K562 (cell line): ENCODE measurements at regions not wholly inside any gene's neighbourhood (a gene's known extent, or its start where the extent isn't known, plus 50 kb on each side); places are given as distances from the start of the nearest gene placed in this dataset.
A peak's percentile ranks its signal among the peaks of the same experiment; 100 is the strongest.

ENCODE experiments used
- ATAC-seq: fragments of 200-7000 bp; cut with Tn5 transposase; 3 replicates; pipeline ENCODE4 v1.9.1; 2020; ENCODE audit warnings: moderate library complexity
- BruUV-seq: library from RNA; stranded (reverse); fragments of 400-500 nt; replicated peaks from 2 replicates; lab custom pipeline; 2021; lab: Mats Ljungman, UMichigan
- CTCF ChIA-PET: fragments of 300-600 bp; formaldehyde crosslinking; extraction: SDS; loops from one replicate; lab custom pipeline; 2021; ENCODE audit warnings: low intra/inter-chr PET ratio; lab: Yijun Ruan, JAX
- POLR2A ChIA-PET: fragments of 300-600, 350-650 bp; sonication (Branson Sonifier 250); formaldehyde crosslinking; extraction: SDS; loops from one replicate; lab custom pipeline; 2021; ENCODE audit warnings: antibody characterized with exemption, inconsistent platforms; lab: Yijun Ruan, JAX
- DNase-seq, 4 experiments: peaks; one replicate each; pipeline versions ENCODE4 v3.0.0 to v3.0.0-alpha.2; 2011 to 2018; ENCODE audit warnings: low spot score in 3 of 4, mixed read lengths in 3 of 4; ENCODE audit errors: extremely low read depth in 1 of 4
- FAIRE-seq: peaks from 2 replicates; lab custom pipeline; 2011; peaks lifted over from hg19 to GRCh38; lab: Jason Lieb, UNC
- H2AFZ ChIP-seq: 2 replicates; pipeline ENCODE4 v1.6.0; 2011; ENCODE audit warnings: low read depth, low read length, control low read depth, inconsistent platforms
- H3K27ac ChIP-seq: fragments of 200-600 bp; 3 replicates; pipeline ENCODE4 v1.8.0; 2011; ENCODE audit warnings: low read depth, mild to moderate bottlenecking, control low read depth, inconsistent platforms, low read length, moderate library complexity, mixed read lengths; ENCODE audit errors: extremely low read depth
- H3K27me3 ChIP-seq, 2 experiments: fragments of 300-600 bp in 1 of 2; 2 replicates in 1 of 2; 3 replicates in 1 of 2; pipeline versions ENCODE4 v1.6.0 to v1.8.0; 2011; ENCODE audit warnings: inconsistent platforms in 2 of 2, low read length in 2 of 2, mild to moderate bottlenecking in 1 of 2, mixed read lengths in 1 of 2, moderate library complexity in 1 of 2; ENCODE audit not compliant: control insufficient read depth in 2 of 2, insufficient read depth in 2 of 2
- H3K36me3 ChIP-seq: fragments of 300-600 bp; 3 replicates; pipeline ENCODE4 v1.8.0; 2011; ENCODE audit warnings: mild to moderate bottlenecking, low read length, inconsistent platforms; ENCODE audit not compliant: control insufficient read depth, insufficient read depth
- H3K4me1 ChIP-seq, 2 experiments: fragments of 200-600 bp in 1 of 2; replicated peaks in 1 of 2; 2 replicates in 1 of 2; 3 replicates in 1 of 2; pipeline versions ENCODE4 v1.5.1 to v1.8.0; 2011; ENCODE audit warnings: inconsistent platforms in 2 of 2, low read length in 2 of 2, mild to moderate bottlenecking in 1 of 2, mixed read lengths in 1 of 2, moderate library complexity in 1 of 2; ENCODE audit not compliant: control insufficient read depth in 2 of 2, insufficient read depth in 2 of 2
- H3K4me2 ChIP-seq: 2 replicates; pipeline ENCODE4 v1.6.1; 2011; ENCODE audit warnings: low read length, control low read depth, inconsistent platforms, mixed read lengths; ENCODE audit not compliant: insufficient read depth
- H3K4me3 ChIP-seq: fragments of 200-600 bp; sonication (generic), shearing (Covaris generic); 2 replicates; pipeline ENCODE4 v1.5.1; 2016; ENCODE audit warnings: control low read depth, inconsistent platforms
- H3K79me2 ChIP-seq: fragments of 200-600 bp; 3 replicates; pipeline ENCODE4 v1.8.0; 2011; ENCODE audit warnings: low read length, inconsistent platforms; ENCODE audit not compliant: control insufficient read depth, insufficient read depth
- H3K9ac ChIP-seq, 2 experiments: 2 replicates each; pipeline versions ENCODE4 v1.6.0 to v1.6.1; 2011; ENCODE audit warnings: low read depth in 2 of 2, low read length in 2 of 2, control low read depth in 1 of 2, inconsistent platforms in 1 of 2, mild to moderate bottlenecking in 1 of 2, mixed read lengths in 1 of 2; ENCODE audit not compliant: insufficient read depth in 1 of 2
- H3K9me1 ChIP-seq: one replicate; pipeline ENCODE4 v1.6.0; 2011; ENCODE audit warnings: inconsistent platforms, mild to moderate bottlenecking, low read length, moderate library complexity; ENCODE audit not compliant: control insufficient read depth, insufficient read depth
- H3K9me3 ChIP-seq: replicated peaks from 2 replicates; pipeline ENCODE4 v1.5.1; 2011; ENCODE audit warnings: low read depth, low read length, inconsistent platforms; ENCODE audit not compliant: control insufficient read depth, insufficient read depth
- H4K20me1 ChIP-seq: replicated peaks from 2 replicates; pipeline ENCODE4 v1.6.1; 2011; ENCODE audit warnings: low read length, inconsistent platforms, mixed read lengths; ENCODE audit not compliant: control insufficient read depth, insufficient read depth
- CBFB ChIP-seq: sonication (generic); formaldehyde crosslinking; IDR thresholded peaks from 2 replicates; pipeline ENCODE4 v1.4.0; 2020; ENCODE audit warnings: mild to moderate bottlenecking, missing genetic modification reagents
- CEBPB ChIP-seq: fragments of 450-650 bp; IDR thresholded peaks from 2 replicates; pipeline ENCODE4 v1.6.1; 2016; ENCODE audit warnings: missing genetic modification characterization, missing compliant biosample characterization
- ELF1 ChIP-seq: fragments of 200-800 bp; sonication (Bioruptor generic); IDR thresholded peaks from 2 replicates; pipeline ENCODE4 v1.6.1; 2016; ENCODE audit warnings: missing genetic modification characterization, missing compliant biosample characterization
- SNIP1 ChIP-seq: fragments of 450-650 bp; IDR thresholded peaks from 2 replicates; pipeline ENCODE4 v1.7.1; 2017; ENCODE audit warnings: low read depth, mild to moderate bottlenecking
- YY1 ChIP-seq, 3 experiments: IDR thresholded peaks; 2 replicates each; pipeline ENCODE4 v1.6.1; 2011; ENCODE audit warnings: low read length in 2 of 3, mild to moderate bottlenecking in 2 of 3, moderate library complexity in 2 of 3, borderline replicate concordance in 1 of 3, control low read depth in 1 of 3, low read depth in 1 of 3; ENCODE audit not compliant: insufficient read depth in 3 of 3, insufficient replicate concordance in 2 of 3, control insufficient read depth in 1 of 3, insufficient read length in 1 of 3; ENCODE audit errors: extremely low read depth in 1 of 3
- WGBS: fragments of 100-300 bp; shearing (Covaris generic); methylation state at CpG from one replicate; pipeline ENCODE4 v1.1.6; 2016; ENCODE audit warnings: low coverage, mixed read lengths; ENCODE audit not compliant: insufficient coverage; ENCODE audit errors: missing lambda C conversion rate; 5-methylcytosine and 5-hydroxymethylcytosine counted together
- in situ Hi-C: fragments of 300-500 bp; cut with MboI; formaldehyde crosslinking; loops from 4 replicates; pipeline ENCODE4 v1.15.0; 2018; ENCODE audit warnings: inconsistent platforms, mixed read lengths
- intact Hi-C: fragments of 100-400 bp; cut with micrococcal nuclease; formaldehyde crosslinking; loops from 2 replicates; pipeline ENCODE4 v1.14.2; 2022

- 10% methylated on average over 14 of the region's 18 CpGs for WGBS
- CTCF ChIA-PET: no interaction called here
- no peaks in the 10 kb centered on the region for H3K9me3 ChIP-seq
Observed at GRCh38 chr12:113561068-113561780, 89.6 kb upstream of the LHX5 start.

GRCh38 chr12:113559466-113559865 is 87.8 kb upstream of the LHX5 start:
- TF ChIP-seq CEBPB (tag) (no peak), YY1 (IDR thresholded peaks at IDR 0.05; ENCODE audit: borderline replicate concordance in 1 of 3, control insufficient read depth in 1 of 3, extremely low read depth in 1 of 3, insufficient read depth in 3 of 3, insufficient read length in 1 of 3, insufficient replicate concordance in 2 of 3, low read depth in 1 of 3, low read length in 2 of 3) (peak in 1 of 3 experiments; percentile 42)
- Histone ChIP-seq H3K27ac (no peak overlapping the region), H3K36me3 (no peaks in the 10 kb centered on the region), H3K4me2 (no peak overlapping the region), H3K9ac (no peak overlapping the region), H3K4me1 (no peaks in the 10 kb centered on the region), H3K9me3 (no peaks in the 10 kb centered on the region), H2AFZ (no peak overlapping the region), H4K20me1 (no peaks in the 10 kb centered on the region), H3K9me1 (no peaks in the 10 kb centered on the region), H3K27me3 (peaks cover 11 to 24% of the 10 kb centered on the region in 2 experiments), H3K79me2 (no peaks in the 10 kb centered on the region), H3K4me3 (no peak overlapping the region)
- ATAC-seq (no peak), DNase-seq (no peak), FAIRE-seq (no peak)
- intact Hi-C loops (no loop called here), in situ Hi-C loops (no loop called here)
- ChIA-PET POLR2A (interaction anchor here (0.6 to 1.7 kb wide), 2 partner anchors 10 to 134 kb away, joined by 3 read pairs; no protein-coding TSS in a partner anchor), CTCF (no interaction called here)
- 4% methylated on average over 2 of the region's 2 CpGs for WGBS
- no TSS peak for BruUV-seq

More at GRCh38 chr12:113561068-113561780, 89.6 kb upstream of the LHX5 start:
- H3K79me2 ChIP-seq: no peaks in the 10 kb centered on the region
- BruUV-seq: no TSS peak
- no peak overlapping the region for H2AFZ ChIP-seq
- FAIRE-seq: no peak
- no peaks in the 10 kb centered on the region for H3K9me1 ChIP-seq
- ATAC-seq: no peak
- H3K27me3 ChIP-seq: peaks cover 19 to 29% of the 10 kb centered on the region in 2 experiments
- H3K9ac ChIP-seq: no peak overlapping the region
- intact Hi-C loops (no loop called here), in situ Hi-C loops (no loop called here)
- H3K4me1 ChIP-seq: no peaks in the 10 kb centered on the region; a peak in 1 of 5 replicates
- DNase-seq: no peak
- H3K27ac ChIP-seq: no peak overlapping the region
- H4K20me1 ChIP-seq: no peaks in the 10 kb centered on the region
- TF ChIP-seq SNIP1 (no peak), CBFB (CRISPR knock-in tag) (no peak), ELF1 (tag) (no peak)
- H3K36me3 ChIP-seq: no peaks in the 10 kb centered on the region
- H3K4me2 ChIP-seq: no peak overlapping the region
- POLR2A ChIA-PET: no interaction called here
- no peak overlapping the region for H3K4me3 ChIP-seq
